Keratinocyte (primary cell): ENCODE measurements at regions not wholly inside any gene's neighbourhood (a gene's known extent, or its start where the extent isn't known, plus 50 kb on each side); places are given as distances from the start of the nearest gene placed in this dataset.

ENCODE experiments used
- DNase-seq: peaks from one replicate; pipeline ENCODE4 v3.0.0-alpha.2; 2011; ENCODE audit warnings: low read depth, missing footprints, low spot score
- FAIRE-seq: peaks from 2 replicates; lab custom pipeline; 2011; peaks lifted over from hg19 to GRCh38; lab: Jason Lieb, UNC
- H2AFZ ChIP-seq: 2 replicates; pipeline ENCODE4 v1.6.0; 2012; ENCODE audit warnings: low read length, control low read depth, inconsistent platforms; ENCODE audit not compliant: control insufficient read depth
- H3K27ac ChIP-seq: 2 replicates; pipeline ENCODE4 v1.5.1; 2011; ENCODE audit warnings: low read length; ENCODE audit not compliant: control insufficient read depth, insufficient read depth
- H3K27me3 ChIP-seq: 3 replicates; pipeline ENCODE4 v1.6.0; 2011; ENCODE audit warnings: low read length; ENCODE audit not compliant: control insufficient read depth, insufficient read depth; ENCODE audit errors: extremely low read depth
- H3K36me3 ChIP-seq, 2 experiments: 2 replicates in 1 of 2; 3 replicates in 1 of 2; pipeline ENCODE4 v1.5.1; 2011; ENCODE audit warnings: low read length in 2 of 2, mild to moderate bottlenecking in 1 of 2; ENCODE audit not compliant: control insufficient read depth in 2 of 2, insufficient read depth in 2 of 2; ENCODE audit errors: extremely low read depth in 1 of 2
- H3K4me1 ChIP-seq: 3 replicates; pipeline ENCODE4 v1.5.1; 2011; ENCODE audit warnings: low read length; ENCODE audit not compliant: control insufficient read depth, insufficient read depth; ENCODE audit errors: extremely low read depth
- H3K4me2 ChIP-seq: 3 replicates; pipeline ENCODE4 v1.6.0; 2011; ENCODE audit warnings: low read depth, low read length; ENCODE audit not compliant: control insufficient read depth, insufficient read depth; ENCODE audit errors: extremely low read depth
- H3K4me3 ChIP-seq, 3 experiments: fragments of 200-600 bp in 1 of 3; sonication (generic) in 1 of 3; 2 replicates in 2 of 3; 3 replicates in 1 of 3; pipeline ENCODE4 v1.5.1; 2011 to 2016; ENCODE audit warnings: low read length in 3 of 3, mild to moderate bottlenecking in 3 of 3, control low read depth in 2 of 3, inconsistent platforms in 1 of 3, low read depth in 1 of 3, mixed read lengths in 1 of 3, mixed run types in 1 of 3, moderate library complexity in 1 of 3; ENCODE audit not compliant: control insufficient read depth in 2 of 3, insufficient read depth in 2 of 3; ENCODE audit errors: extremely low read depth in 1 of 3
- H3K79me2 ChIP-seq: 2 replicates; pipeline ENCODE4 v1.6.0; 2012; ENCODE audit warnings: low read length; ENCODE audit not compliant: control insufficient read depth, insufficient read depth
- H3K9ac ChIP-seq: 3 replicates; pipeline ENCODE4 v1.6.0; 2011; ENCODE audit warnings: low read length; ENCODE audit not compliant: control insufficient read depth, insufficient read depth; ENCODE audit errors: extremely low read depth
- H3K9me1 ChIP-seq: 3 replicates; pipeline ENCODE4 v1.6.0; 2011; ENCODE audit warnings: low read length; ENCODE audit not compliant: control insufficient read depth, insufficient read depth; ENCODE audit errors: extremely low read depth
- H3K9me3 ChIP-seq: 2 replicates; pipeline ENCODE4 v1.5.1; 2012; ENCODE audit warnings: low read depth, low read length; ENCODE audit not compliant: control insufficient read depth
- H4K20me1 ChIP-seq: 3 replicates; pipeline ENCODE4 v1.6.0; 2011; ENCODE audit warnings: low read length; ENCODE audit not compliant: control insufficient read depth, insufficient read depth; ENCODE audit errors: extremely low read depth
- CTCF ChIP-seq, 3 experiments: IDR thresholded peaks in 1 of 3; conservative IDR thresholded peaks in 1 of 3; optimal IDR thresholded peaks in 1 of 3; 2 replicates in 2 of 3; 3 replicates in 1 of 3; pipeline versions ENCODE3 to v1.5.1; 2011; ENCODE audit warnings: low read length in 3 of 3, mild to moderate bottlenecking in 3 of 3, moderate library complexity in 2 of 3, control low read depth in 1 of 3, inconsistent platforms in 1 of 3; ENCODE audit not compliant: insufficient read depth in 2 of 3; ENCODE audit errors: extremely low read depth in 1 of 3
- EZH2 ChIP-seq: IDR thresholded peaks from one replicate; pipeline ENCODE4 v1.6.1; 2012; ENCODE audit warnings: inconsistent platforms, mild to moderate bottlenecking, low read length, moderate library complexity
- dilution Hi-C: fragments of 300-500 bp; cut with MboI; formaldehyde crosslinking; loops from one replicate; pipeline ENCODE4 v1.7.0; 2020; ENCODE audit warnings: low sequenced_read_pairs; ENCODE audit not compliant: extremely low pct_ligation_motif_present

- Histone ChIP-seq H3K27ac (no peak overlapping the region), H3K9me3 (no peaks in the 10 kb centered on the region), H3K4me3 (no peak overlapping the region), H3K4me1 (peaks cover 19% of the 10 kb centered on the region), H3K36me3 (no peaks in the 10 kb centered on the region), H2AFZ (no peak overlapping the region), H3K79me2 (no peaks in the 10 kb centered on the region), H3K4me2 (no peak overlapping the region), H3K27me3 (no peaks in the 10 kb centered on the region), H3K9ac (no peak overlapping the region), H3K9me1 (no peaks in the 10 kb centered on the region), H4K20me1 (no peaks in the 10 kb centered on the region)
- TF ChIP-seq CTCF (optimal IDR thresholded peaks at IDR 0.05 in 1 of 3, IDR thresholded peaks at IDR 0.05 in 1 of 3, conservative IDR thresholded peaks at IDR 0.05 in 1 of 3; ENCODE audit: extremely low read depth in 1 of 3, insufficient read depth in 2 of 3, low read length in 3 of 3), result no peak
- TF ChIP-seq EZH2, result no peak
- dilution Hi-C loops, result no loop called here
- FAIRE-seq (no peak), DNase-seq (no peak)
Measured at GRCh38 chr3:177475356-177475665, 278.0 kb upstream of the TBL1XR1 start.

GRCh38 chr3:177476495-177476894 is 279.2 kb upstream of the TBL1XR1 start:
- Histone ChIP-seq H3K27ac (no peak overlapping the region), H2AFZ (no peak overlapping the region), H3K9me3 (no peaks in the 10 kb centered on the region), H3K9ac (no peak overlapping the region), H3K4me3 (no peak overlapping the region), H4K20me1 (no peaks in the 10 kb centered on the region), H3K4me1 (peaks cover 19% of the 10 kb centered on the region), H3K4me2 (no peak overlapping the region), H3K27me3 (no peaks in the 10 kb centered on the region), H3K9me1 (no peaks in the 10 kb centered on the region), H3K36me3 (no peaks in the 10 kb centered on the region), H3K79me2 (no peaks in the 10 kb centered on the region)
- FAIRE-seq, result no peak
- TF ChIP-seq CTCF (optimal IDR thresholded peaks at IDR 0.05 in 1 of 3, IDR thresholded peaks at IDR 0.05 in 1 of 3, conservative IDR thresholded peaks at IDR 0.05 in 1 of 3; ENCODE audit: extremely low read depth in 1 of 3, insufficient read depth in 2 of 3, low read length in 3 of 3) (no peak), EZH2 (no peak)
- dilution Hi-C loops, result no loop called here
- no peak for DNase-seq
